IMR-90 (cell line): ENCODE measurements at regions not wholly inside any gene's neighbourhood (a gene's known extent, or its start where the extent isn't known, plus 50 kb on each side); places are given as distances from the start of the nearest gene placed in this dataset.

Experiments used
- CEBPB ChIP-seq: IDR thresholded peaks from 2 replicates; pipeline ENCODE4 v1.6.1; 2012; ENCODE audit warnings: low read depth, low read length, improper control_type of control experiment
- POLR2A ChIP-seq: IDR thresholded peaks from 2 replicates; pipeline ENCODE4 v1.6.1; 2012; ENCODE audit warnings: mild to moderate bottlenecking, low read depth, low read length
- TF ChIP-seq, protein P1 (sequence below): conservative IDR thresholded peaks from 2 replicates; pipeline ENCODE4 v1.5.1; 2012; ENCODE audit warnings: mild to moderate bottlenecking, low read depth, low read length, improper control_type of control experiment

DNA sequence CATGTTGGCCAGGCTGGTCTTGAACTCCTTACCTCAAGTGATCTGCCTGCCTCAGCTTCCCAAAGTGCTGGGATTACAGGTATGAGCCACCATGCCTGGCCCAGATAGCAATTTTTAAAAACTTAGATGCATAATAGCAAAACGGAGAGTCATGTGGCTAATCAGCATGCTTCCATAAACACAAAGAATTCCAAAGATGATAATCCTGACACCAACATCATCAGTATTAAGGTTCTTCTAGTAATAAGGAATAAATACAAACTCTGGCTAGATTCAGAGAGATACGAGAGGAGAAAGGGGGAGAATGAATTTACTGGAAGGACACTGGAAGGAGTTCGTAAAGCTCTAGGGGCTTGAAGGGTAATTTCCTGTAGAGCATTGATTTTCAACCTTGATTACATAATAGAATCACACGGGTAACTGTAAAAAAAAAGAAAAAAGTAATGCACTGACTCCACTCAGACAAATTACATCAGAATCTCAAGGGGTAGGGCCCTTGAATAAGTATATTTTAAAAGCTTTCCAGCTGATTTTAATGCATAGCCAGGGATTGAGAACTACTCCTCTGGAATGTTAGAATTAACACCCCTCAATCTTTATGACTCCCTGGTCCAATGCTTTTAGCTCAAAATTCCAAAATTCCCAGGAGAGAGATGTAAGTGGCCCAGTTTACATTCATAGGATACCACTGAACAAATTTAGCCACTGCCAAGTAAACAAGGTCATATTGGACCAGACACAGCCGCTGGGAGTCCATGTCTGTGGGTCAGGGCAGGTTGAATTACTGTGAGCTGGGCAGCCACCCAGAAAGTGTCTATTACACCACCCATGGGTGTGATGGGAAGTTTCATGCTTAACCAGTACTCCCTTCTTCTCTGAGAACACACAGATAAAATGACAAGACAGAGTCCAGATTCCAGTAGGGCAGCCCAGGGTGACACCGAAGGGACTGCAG lies 243.9 kb downstream of the TBL1XR1 start:
- TF ChIP-seq, protein P1, sequence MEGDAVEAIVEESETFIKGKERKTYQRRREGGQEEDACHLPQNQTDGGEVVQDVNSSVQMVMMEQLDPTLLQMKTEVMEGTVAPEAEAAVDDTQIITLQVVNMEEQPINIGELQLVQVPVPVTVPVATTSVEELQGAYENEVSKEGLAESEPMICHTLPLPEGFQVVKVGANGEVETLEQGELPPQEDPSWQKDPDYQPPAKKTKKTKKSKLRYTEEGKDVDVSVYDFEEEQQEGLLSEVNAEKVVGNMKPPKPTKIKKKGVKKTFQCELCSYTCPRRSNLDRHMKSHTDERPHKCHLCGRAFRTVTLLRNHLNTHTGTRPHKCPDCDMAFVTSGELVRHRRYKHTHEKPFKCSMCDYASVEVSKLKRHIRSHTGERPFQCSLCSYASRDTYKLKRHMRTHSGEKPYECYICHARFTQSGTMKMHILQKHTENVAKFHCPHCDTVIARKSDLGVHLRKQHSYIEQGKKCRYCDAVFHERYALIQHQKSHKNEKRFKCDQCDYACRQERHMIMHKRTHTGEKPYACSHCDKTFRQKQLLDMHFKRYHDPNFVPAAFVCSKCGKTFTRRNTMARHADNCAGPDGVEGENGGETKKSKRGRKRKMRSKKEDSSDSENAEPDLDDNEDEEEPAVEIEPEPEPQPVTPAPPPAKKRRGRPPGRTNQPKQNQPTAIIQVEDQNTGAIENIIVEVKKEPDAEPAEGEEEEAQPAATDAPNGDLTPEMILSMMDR: no peak
- no peak for TF ChIP-seq POLR2A
- no peak for TF ChIP-seq CEBPB
